H1 (cell line): ENCODE measurements at regions not wholly inside any gene's neighbourhood (a gene's known extent, or its start where the extent isn't known, plus 50 kb on each side); places are given as distances from the start of the nearest gene placed in this dataset.

Source experiments
- HDAC6 ChIP-seq: IDR thresholded peaks from one replicate; pipeline ENCODE4 v1.7.1; 2012; ENCODE audit warnings: low read depth, mild to moderate bottlenecking, inconsistent platforms, low read length, moderate library complexity
- JUN ChIP-seq: IDR thresholded peaks from 2 replicates; pipeline ENCODE4 v1.6.1; 2011; ENCODE audit warnings: low read depth, mild to moderate bottlenecking, improper control_type of control experiment, low read length
- POLR2A ChIP-seq, 2 experiments: IDR thresholded peaks; 1 replicate in 1 of 2; 2 replicates in 1 of 2; pipeline ENCODE4 v1.6.1; 2011; ENCODE audit warnings: low read depth in 2 of 2, low read length in 2 of 2, mild to moderate bottlenecking in 2 of 2; ENCODE audit errors: control extremely low read depth in 1 of 2
- SRF ChIP-seq: IDR thresholded peaks from 2 replicates; pipeline ENCODE4 v1.6.1; 2011; ENCODE audit warnings: mild to moderate bottlenecking, low read depth, low read length, moderate library complexity
- TF ChIP-seq, protein P1 (sequence below), 3 experiments: IDR thresholded peaks; 1 replicate in 2 of 3; 2 replicates in 1 of 3; pipeline versions ENCODE4 v1.5.1 to v1.6.1; 2011; ENCODE audit warnings: low read length in 3 of 3, mild to moderate bottlenecking in 3 of 3, inconsistent platforms in 2 of 3, low read depth in 1 of 3, moderate library complexity in 1 of 3; ENCODE audit not compliant: insufficient read depth in 1 of 3; ENCODE audit errors: control extremely low read depth in 1 of 3
- TF ChIP-seq, protein P2 (sequence below): IDR thresholded peaks from 2 replicates; pipeline ENCODE4 v1.6.1; 2011; ENCODE audit warnings: low read length, improper control_type of control experiment

DNA sequence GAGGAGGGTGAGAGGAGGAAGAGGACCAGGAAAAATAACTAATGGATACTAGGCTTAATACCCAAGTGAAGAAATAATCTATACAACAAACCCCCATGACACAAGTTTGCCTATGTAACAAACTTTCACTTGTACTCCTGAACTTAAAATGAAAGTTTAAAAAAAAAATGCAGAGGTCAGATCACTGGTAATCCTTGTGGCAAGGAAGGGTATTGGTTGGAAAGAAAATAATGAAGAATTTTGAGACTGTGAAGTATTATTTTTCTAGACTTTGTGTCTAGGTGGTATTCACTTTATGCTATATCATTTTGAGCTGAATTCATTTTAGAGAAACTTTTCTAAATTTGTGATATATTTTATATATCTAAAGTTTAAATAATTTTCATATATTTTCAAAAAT lies 547.5 kb downstream of the MMUT start:
- TF ChIP-seq JUN, result no peak
- no peak for TF ChIP-seq HDAC6
- TF ChIP-seq, protein P1, sequence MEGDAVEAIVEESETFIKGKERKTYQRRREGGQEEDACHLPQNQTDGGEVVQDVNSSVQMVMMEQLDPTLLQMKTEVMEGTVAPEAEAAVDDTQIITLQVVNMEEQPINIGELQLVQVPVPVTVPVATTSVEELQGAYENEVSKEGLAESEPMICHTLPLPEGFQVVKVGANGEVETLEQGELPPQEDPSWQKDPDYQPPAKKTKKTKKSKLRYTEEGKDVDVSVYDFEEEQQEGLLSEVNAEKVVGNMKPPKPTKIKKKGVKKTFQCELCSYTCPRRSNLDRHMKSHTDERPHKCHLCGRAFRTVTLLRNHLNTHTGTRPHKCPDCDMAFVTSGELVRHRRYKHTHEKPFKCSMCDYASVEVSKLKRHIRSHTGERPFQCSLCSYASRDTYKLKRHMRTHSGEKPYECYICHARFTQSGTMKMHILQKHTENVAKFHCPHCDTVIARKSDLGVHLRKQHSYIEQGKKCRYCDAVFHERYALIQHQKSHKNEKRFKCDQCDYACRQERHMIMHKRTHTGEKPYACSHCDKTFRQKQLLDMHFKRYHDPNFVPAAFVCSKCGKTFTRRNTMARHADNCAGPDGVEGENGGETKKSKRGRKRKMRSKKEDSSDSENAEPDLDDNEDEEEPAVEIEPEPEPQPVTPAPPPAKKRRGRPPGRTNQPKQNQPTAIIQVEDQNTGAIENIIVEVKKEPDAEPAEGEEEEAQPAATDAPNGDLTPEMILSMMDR (IDR thresholded peaks at IDR 0.05; ENCODE audit: control extremely low read depth in 1 of 3, insufficient read depth in 1 of 3, low read depth in 1 of 3, low read length in 3 of 3), result no peak
- no peak for TF ChIP-seq POLR2A (IDR thresholded peaks at IDR 0.05; ENCODE audit: control extremely low read depth in 1 of 2, low read depth in 2 of 2, low read length in 2 of 2)
- TF ChIP-seq SRF, result no peak
- TF ChIP-seq, protein P2, sequence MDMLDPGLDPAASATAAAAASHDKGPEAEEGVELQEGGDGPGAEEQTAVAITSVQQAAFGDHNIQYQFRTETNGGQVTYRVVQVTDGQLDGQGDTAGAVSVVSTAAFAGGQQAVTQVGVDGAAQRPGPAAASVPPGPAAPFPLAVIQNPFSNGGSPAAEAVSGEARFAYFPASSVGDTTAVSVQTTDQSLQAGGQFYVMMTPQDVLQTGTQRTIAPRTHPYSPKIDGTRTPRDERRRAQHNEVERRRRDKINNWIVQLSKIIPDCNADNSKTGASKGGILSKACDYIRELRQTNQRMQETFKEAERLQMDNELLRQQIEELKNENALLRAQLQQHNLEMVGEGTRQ, result no peak
